Neural cell (in vitro differentiated cells): ENCODE measurements at regions not wholly inside any gene's neighbourhood (a gene's known extent, or its start where the extent isn't known, plus 50 kb on each side); places are given as distances from the start of the nearest gene placed in this dataset.

Source experiments
- CTCF ChIP-seq: fragments of 450-650 bp; IDR thresholded peaks from 2 replicates; pipeline ENCODE4 v1.5.1; 2014; ENCODE audit warnings: antibody characterized with exemption, mild to moderate bottlenecking, moderate library complexity; ENCODE audit not compliant: poor library complexity, severe bottlenecking
- EZH2 ChIP-seq: fragments of 200-600, 300-800 bp; shearing (Covaris generic), sonication (generic); IDR thresholded peaks from 2 replicates; pipeline ENCODE4 v1.6.1; 2014; ENCODE audit warnings: antibody characterized with exemption, low read length, borderline replicate concordance, mild to moderate bottlenecking; ENCODE audit not compliant: insufficient read depth, poor library complexity, severe bottlenecking
- POLR2AphosphoS5 ChIP-seq: IDR thresholded peaks from 2 replicates; pipeline ENCODE4 v1.6.1; 2012
- RAD21 ChIP-seq: fragments of 450-650 bp; conservative IDR thresholded peaks from 2 replicates; pipeline ENCODE4 v1.6.1; 2014; ENCODE audit warnings: antibody characterized with exemption, mild to moderate bottlenecking, moderate library complexity
- REST ChIP-seq: IDR thresholded peaks from 2 replicates; pipeline ENCODE4 v1.6.1; 2012; ENCODE audit warnings: borderline replicate concordance
- SMC3 ChIP-seq: fragments of 450-650 bp; conservative IDR thresholded peaks from 2 replicates; pipeline ENCODE4 v1.6.1; 2014; ENCODE audit warnings: antibody characterized with exemption, mild to moderate bottlenecking, moderate library complexity; ENCODE audit not compliant: poor library complexity
- TAF1 ChIP-seq: IDR thresholded peaks from 2 replicates; pipeline ENCODE4 v1.6.1; 2012; ENCODE audit warnings: low read depth

- TF ChIP-seq CTCF (no peak), EZH2 (no peak), POLR2AphosphoS5 (no peak), TAF1 (no peak), REST (no peak), RAD21 (no peak), SMC3 (no peak)
Measured at GRCh38 chr10:84588971-84589370, 260.6 kb downstream of the CCSER2 start.
